Lower leg skin (tissue), 3 donors: ENCODE measurements at regions not wholly inside any gene's neighbourhood (a gene's known extent, or its start where the extent isn't known, plus 50 kb on each side); places are given as distances from the start of the nearest gene placed in this dataset.

Experiments used
- CTCF ChIP-seq, 3 donors: fragments of 450-650 bp; IDR thresholded peaks; one replicate each; pipeline ENCODE4 v1.5.1; 2016; ENCODE audit warnings: antibody characterized with exemption in 3 of 3, mild to moderate bottlenecking in 3 of 3, moderate library complexity in 2 of 3
- POLR2A ChIP-seq, 2 donors: fragments of 450-650 bp; IDR thresholded peaks; one replicate each; pipeline ENCODE4 v1.6.1; 2016 to 2017; ENCODE audit warnings: antibody characterized with exemption in 2 of 2, mild to moderate bottlenecking in 1 of 2, moderate library complexity in 1 of 2

- TF ChIP-seq CTCF (IDR thresholded peaks at IDR 0.05) = no peak
- no peak for TF ChIP-seq POLR2A (IDR thresholded peaks at IDR 0.05)
Measured at GRCh38 chr12:75592086-75592485, 80.7 kb upstream of the KRR1 start.
